ENCODE measurements at regions not wholly inside any gene's neighbourhood (a gene's known extent, or its start where the extent isn't known, plus 50 kb on each side); places are given as distances from the start of the nearest gene placed in this dataset.

- Mint-ChIP-seq H3K36me3 (ENCODE audit: low read depth) (no peaks in the 10 kb centered on the region), H3K4me1 (no peaks in the 10 kb centered on the region), H3K27ac (no peak overlapping the region), H3K27me3 (no peaks in the 10 kb centered on the region), H3K4me3 (no peak overlapping the region), H3K9me3 (peaks cover 8% of the 10 kb centered on the region)
- ChIA-PET POLR2A (no interaction called here), CTCF (no interaction called here)
- DNase-seq, result no peak
Observed at GRCh38 chr18:66724664-66725356, 120.9 kb upstream of the CDH19 start.

GRCh38 chr18:66722671-66723070 lies 118.8 kb upstream of the CDH19 start:
- Mint-ChIP-seq H3K9me3 (peaks cover 8% of the 10 kb centered on the region), H3K27me3 (no peaks in the 10 kb centered on the region), H3K4me3 (no peak overlapping the region), H3K4me1 (no peaks in the 10 kb centered on the region), H3K36me3 (ENCODE audit: low read depth) (no peaks in the 10 kb centered on the region), H3K27ac (no peak overlapping the region)
- CTCF ChIA-PET, result no interaction called here
- DNase-seq, result no peak
- POLR2A ChIA-PET, result no interaction called here

GRCh38 chr18:66708646-66709045 lies 104.8 kb upstream of the CDH19 start:
- no peak for DNase-seq
- H3K27ac Mint-ChIP-seq, result no peak overlapping the region
- H3K4me3 Mint-ChIP-seq, result no peak overlapping the region
- POLR2A ChIA-PET, result no interaction called here
- H3K4me1 Mint-ChIP-seq, result no peaks in the 10 kb centered on the region
- H3K9me3 Mint-ChIP-seq, result peaks cover 1% of the 10 kb centered on the region
- no peaks in the 10 kb centered on the region for H3K27me3 Mint-ChIP-seq
- CTCF ChIA-PET, result no interaction called here
- H3K36me3 Mint-ChIP-seq (ENCODE audit: low read depth), result no peaks in the 10 kb centered on the region

GRCh38 chr18:66707473-66707872 lies 103.6 kb upstream of the CDH19 start:
- Mint-ChIP-seq H3K9me3 (no peaks in the 10 kb centered on the region), H3K4me1 (no peaks in the 10 kb centered on the region), H3K36me3 (ENCODE audit: low read depth) (no peaks in the 10 kb centered on the region), H3K27me3 (no peaks in the 10 kb centered on the region), H3K4me3 (no peak overlapping the region), H3K27ac (no peak overlapping the region)
- CTCF ChIA-PET, result no interaction called here
- POLR2A ChIA-PET, result no interaction called here
- DNase-seq, result no peak

GRCh38 chr18:66695281-66695680 lies 91.4 kb upstream of the CDH19 start:
- Mint-ChIP-seq H3K4me1 (no peaks in the 10 kb centered on the region), H3K27ac (no peak overlapping the region), H3K4me3 (no peak overlapping the region), H3K27me3 (no peaks in the 10 kb centered on the region), H3K36me3 (ENCODE audit: low read depth) (no peaks in the 10 kb centered on the region), H3K9me3 (peaks cover 6% of the 10 kb centered on the region)
- POLR2A ChIA-PET, result no interaction called here
- CTCF ChIA-PET, result no interaction called here
- DNase-seq, result no peak

- no peaks in the 10 kb centered on the region for H3K36me3 Mint-ChIP-seq (ENCODE audit: low read depth)
- peaks cover 6% of the 10 kb centered on the region for H3K9me3 Mint-ChIP-seq
- ChIA-PET CTCF (no interaction called here), POLR2A (no interaction called here)
- H3K27ac Mint-ChIP-seq, result no peak overlapping the region
- no peaks in the 10 kb centered on the region for H3K4me1 Mint-ChIP-seq
- no peak overlapping the region for H3K4me3 Mint-ChIP-seq
- no peaks in the 10 kb centered on the region for H3K27me3 Mint-ChIP-seq
- no peak for DNase-seq
Observed at GRCh38 chr18:66694852-66695251, 91.0 kb upstream of the CDH19 start.

- no peak overlapping the region for H3K27ac Mint-ChIP-seq
- H3K9me3 Mint-ChIP-seq, result no peaks in the 10 kb centered on the region
- no peaks in the 10 kb centered on the region for H3K4me1 Mint-ChIP-seq
- ChIA-PET CTCF (no interaction called here), POLR2A (no interaction called here)
- no peaks in the 10 kb centered on the region for H3K27me3 Mint-ChIP-seq
- no peak overlapping the region for H3K4me3 Mint-ChIP-seq
- DNase-seq, result no peak
- no peaks in the 10 kb centered on the region for H3K36me3 Mint-ChIP-seq (ENCODE audit: low read depth)
Observed at GRCh38 chr18:66687635-66688034, 83.7 kb upstream of the CDH19 start.

- H3K27ac Mint-ChIP-seq, result no peak overlapping the region
- no peak overlapping the region for H3K4me3 Mint-ChIP-seq
- H3K27me3 Mint-ChIP-seq, result no peaks in the 10 kb centered on the region
- DNase-seq, result no peak
- H3K9me3 Mint-ChIP-seq, result peaks cover 7% of the 10 kb centered on the region
- H3K36me3 Mint-ChIP-seq (ENCODE audit: low read depth), result no peaks in the 10 kb centered on the region
- CTCF ChIA-PET, result no interaction called here
- H3K4me1 Mint-ChIP-seq, result no peaks in the 10 kb centered on the region
- POLR2A ChIA-PET, result no interaction called here
Observed at GRCh38 chr18:66682855-66683322, 79.0 kb upstream of the CDH19 start.

- Mint-ChIP-seq H3K27me3 (no peaks in the 10 kb centered on the region), H3K9me3 (peaks cover 12% of the 10 kb centered on the region)
- DNase-seq, result no peak
Observed at GRCh38 chr18:66676699-66677098, 72.8 kb upstream of the CDH19 start.

GRCh38 chr18:66674286-66674685 lies 70.4 kb upstream of the CDH19 start:
- POLR2A ChIA-PET, result no interaction called here
- CTCF ChIA-PET, result no interaction called here
- Mint-ChIP-seq H3K36me3 (ENCODE audit: low read depth) (no peaks in the 10 kb centered on the region), H3K4me3 (no peak overlapping the region), H3K27me3 (no peaks in the 10 kb centered on the region), H3K4me1 (no peaks in the 10 kb centered on the region), H3K9me3 (peaks cover 10% of the 10 kb centered on the region), H3K27ac (no peak overlapping the region)
- no peak for DNase-seq

More at GRCh38 chr18:66676699-66677098, 72.8 kb upstream of the CDH19 start:
- Mint-ChIP-seq H3K36me3 (ENCODE audit: low read depth) (no peaks in the 10 kb centered on the region), H3K4me1 (no peaks in the 10 kb centered on the region), H3K4me3 (no peak overlapping the region), H3K27ac (no peak overlapping the region)
- POLR2A ChIA-PET, result no interaction called here
- CTCF ChIA-PET, result no interaction called here

- CTCF ChIA-PET, result no interaction called here
- Mint-ChIP-seq H3K27ac (no peak overlapping the region), H3K4me1 (no peaks in the 10 kb centered on the region), H3K36me3 (ENCODE audit: low read depth) (no peaks in the 10 kb centered on the region), H3K27me3 (no peaks in the 10 kb centered on the region), H3K4me3 (no peak overlapping the region), H3K9me3 (peaks cover 4% of the 10 kb centered on the region)
- no peak for DNase-seq
- POLR2A ChIA-PET, result no interaction called here
Observed at GRCh38 chr18:66668706-66669105, 64.8 kb upstream of the CDH19 start.

GRCh38 chr18:66662632-66663031 lies 58.7 kb upstream of the CDH19 start:
- ChIA-PET POLR2A (no interaction called here), CTCF (no interaction called here)
- Mint-ChIP-seq H3K9me3 (peaks cover 9% of the 10 kb centered on the region), H3K27ac (no peak overlapping the region), H3K4me3 (no peak overlapping the region), H3K36me3 (ENCODE audit: low read depth) (no peaks in the 10 kb centered on the region), H3K27me3 (no peaks in the 10 kb centered on the region), H3K4me1 (no peaks in the 10 kb centered on the region)
- DNase-seq, result no peak

GRCh38 chr18:66655407-66655806 lies 51.5 kb upstream of the CDH19 start:
- no peak overlapping the region for H3K4me3 Mint-ChIP-seq
- ChIA-PET POLR2A (no interaction called here), CTCF (no interaction called here)
- no peaks in the 10 kb centered on the region for H3K27me3 Mint-ChIP-seq
- H3K4me1 Mint-ChIP-seq, result no peaks in the 10 kb centered on the region
- no peak overlapping the region for H3K27ac Mint-ChIP-seq
- no peaks in the 10 kb centered on the region for H3K36me3 Mint-ChIP-seq (ENCODE audit: low read depth)
- no peak for DNase-seq
- H3K9me3 Mint-ChIP-seq, result peaks cover 2% of the 10 kb centered on the region
